Hepatocyte (in vitro differentiated cells): ENCODE measurements at regions not wholly inside any gene's neighbourhood (a gene's known extent, or its start where the extent isn't known, plus 50 kb on each side); places are given as distances from the start of the nearest gene placed in this dataset.

Experiments used
- DNase-seq: peaks from one replicate; pipeline ENCODE4 v3.0.0-alpha.2; 2016; ENCODE audit warnings: low spot score
- H2AFZ ChIP-seq: fragments of 200-600 bp; sonication (generic); 2 replicates; pipeline ENCODE4 v1.6.0; 2016; ENCODE audit warnings: antibody characterized with exemption, mild to moderate bottlenecking
- H3K27ac ChIP-seq: fragments of 200-600 bp; sonication (generic); 2 replicates; pipeline ENCODE4 v1.5.1; 2016; ENCODE audit warnings: mild to moderate bottlenecking
- H3K27me3 ChIP-seq: fragments of 200-600 bp; sonication (generic); 2 replicates; pipeline ENCODE4 v1.6.1; 2016
- H3K36me3 ChIP-seq: fragments of 200-600 bp; sonication (generic); replicated peaks from 2 replicates; pipeline ENCODE4 v1.5.1; 2016; ENCODE audit warnings: low read depth; ENCODE audit not compliant: insufficient read depth
- H3K4me1 ChIP-seq: fragments of 200-600 bp; sonication (generic); 2 replicates; pipeline ENCODE4 v1.5.1; 2016; ENCODE audit warnings: mild to moderate bottlenecking, moderate library complexity; ENCODE audit not compliant: insufficient read depth
- H3K4me2 ChIP-seq: fragments of 200-600 bp; sonication (generic); 2 replicates; pipeline ENCODE4 v1.6.0; 2016
- H3K4me3 ChIP-seq: fragments of 200-600 bp; sonication (generic); 2 replicates; pipeline ENCODE4 v1.5.1; 2016; ENCODE audit warnings: mild to moderate bottlenecking
- H3K79me2 ChIP-seq: fragments of 200-600 bp; sonication (generic); 2 replicates; pipeline ENCODE4 v1.6.0; 2017; ENCODE audit warnings: mild to moderate bottlenecking
- H3K9me2 ChIP-seq: fragments of 200-600 bp; sonication (generic); replicated peaks from 2 replicates; pipeline ENCODE4 v1.6.0; 2017; ENCODE audit warnings: mild to moderate bottlenecking; ENCODE audit not compliant: insufficient read depth
- H3K9me3 ChIP-seq: fragments of 200-600 bp; sonication (generic); 2 replicates; pipeline ENCODE4 v1.5.1; 2016; ENCODE audit warnings: low read depth, mild to moderate bottlenecking
- H4K20me1 ChIP-seq: fragments of 200-600 bp; sonication (generic); 2 replicates; pipeline ENCODE4 v1.6.0; 2016; ENCODE audit warnings: mild to moderate bottlenecking; ENCODE audit not compliant: insufficient read depth, poor library complexity, severe bottlenecking
- EZH2 ChIP-seq: fragments of 200-600 bp; sonication (generic); IDR thresholded peaks from 2 replicates; pipeline ENCODE4 v1.6.1; 2016; ENCODE audit warnings: antibody characterized with exemption, mild to moderate bottlenecking, borderline replicate concordance
- EZH2phosphoT487 ChIP-seq: fragments of 200-600 bp; sonication (generic); IDR thresholded peaks from one replicate; pipeline ENCODE4 v1.6.1; 2018; ENCODE audit warnings: antibody characterized with exemption, mild to moderate bottlenecking, low read depth, moderate library complexity; ENCODE audit not compliant: unreplicated experiment, severe bottlenecking
- WGBS: methylation state at CpG from one replicate; pipeline ENCODE4 v1.1.6; 2016; ENCODE audit warnings: low lambda C conversion rate; ENCODE audit errors: missing lambda C conversion rate; 5-methylcytosine and 5-hydroxymethylcytosine counted together
- TF ChIP-seq, protein P1 (sequence below): fragments of 200-600 bp; sonication (generic); IDR thresholded peaks from 2 replicates; pipeline ENCODE4 v1.5.1; 2016; ENCODE audit warnings: antibody characterized with exemption, mild to moderate bottlenecking; ENCODE audit not compliant: poor library complexity

DNA sequence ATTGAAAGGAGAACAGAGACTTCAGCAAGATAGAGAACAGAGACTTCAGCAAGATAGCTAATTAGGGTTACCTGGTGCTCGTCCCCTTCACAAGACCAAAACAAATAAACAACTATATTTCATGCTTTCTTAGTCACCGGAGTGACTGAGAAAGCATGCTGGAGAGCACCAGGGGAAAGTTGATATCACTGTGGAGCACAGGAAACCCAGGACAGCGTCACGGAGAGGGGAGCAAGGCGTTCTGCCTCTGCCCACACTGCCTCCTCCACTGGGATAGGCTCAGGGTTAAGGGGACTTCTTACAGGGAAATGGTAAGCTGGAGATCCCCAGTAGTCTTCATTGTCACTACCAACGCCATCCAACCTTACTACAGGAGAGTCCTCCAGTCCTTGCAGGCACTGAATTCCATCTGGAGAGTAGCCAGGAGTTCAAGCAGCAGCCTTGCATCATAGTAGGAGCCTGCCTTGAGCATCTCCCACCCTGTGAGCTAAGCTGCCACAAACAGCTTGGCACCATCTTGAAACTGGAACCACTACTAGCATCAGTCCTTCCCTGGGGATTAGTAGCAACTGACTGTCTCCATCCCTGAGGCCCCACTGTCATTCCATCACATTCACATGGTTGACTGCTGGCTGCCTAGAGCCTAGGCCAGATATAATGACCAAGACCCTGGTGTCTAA is 239.4 kb downstream of the PLPP3 start:
- Histone ChIP-seq H3K27me3 (no peaks in the 10 kb centered on the region), H2AFZ (no peak overlapping the region), H3K36me3 (no peaks in the 10 kb centered on the region), H4K20me1 (no peaks in the 10 kb centered on the region), H3K9me2 (no peaks in the 10 kb centered on the region), H3K4me3 (no peak overlapping the region), H3K27ac (no peak overlapping the region), H3K79me2 (no peaks in the 10 kb centered on the region), H3K9me3 (no peaks in the 10 kb centered on the region), H3K4me1 (no peaks in the 10 kb centered on the region), H3K4me2 (no peak overlapping the region)
- WGBS = 80% methylated on average over 6 of the region's 6 CpGs
- no peak for DNase-seq
- TF ChIP-seq EZH2phosphoT487 (no peak), EZH2 (no peak)

DNA sequence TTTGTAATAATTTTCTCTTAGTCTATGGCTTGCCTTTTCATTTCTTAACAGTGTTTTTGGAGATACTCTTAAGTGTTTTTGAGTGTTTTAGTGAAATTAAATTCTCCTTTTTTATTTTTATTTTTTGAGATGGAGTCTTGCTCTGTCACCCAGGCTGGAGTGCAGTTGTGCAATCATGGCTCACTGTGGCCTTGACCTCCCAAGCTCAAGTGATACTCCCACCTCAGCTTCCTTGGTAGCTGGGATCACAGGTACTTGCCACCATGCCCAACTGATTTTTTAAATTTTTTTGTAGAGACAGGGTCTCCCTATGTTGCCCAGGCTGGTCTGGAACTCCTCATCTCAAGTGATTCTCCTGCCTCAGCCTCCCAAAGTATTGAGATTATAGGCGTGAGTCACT is 240.3 kb downstream of the PLPP3 start:
- H2AFZ ChIP-seq = no peak overlapping the region
- no peaks in the 10 kb centered on the region for H3K79me2 ChIP-seq
- no peaks in the 10 kb centered on the region for H3K9me3 ChIP-seq
- no peak overlapping the region for H3K27ac ChIP-seq
- H3K36me3 ChIP-seq = no peaks in the 10 kb centered on the region
- 96% methylated on average over 1 of the region's 1 CpG for WGBS
- no peaks in the 10 kb centered on the region for H3K9me2 ChIP-seq
- TF ChIP-seq, protein P1, sequence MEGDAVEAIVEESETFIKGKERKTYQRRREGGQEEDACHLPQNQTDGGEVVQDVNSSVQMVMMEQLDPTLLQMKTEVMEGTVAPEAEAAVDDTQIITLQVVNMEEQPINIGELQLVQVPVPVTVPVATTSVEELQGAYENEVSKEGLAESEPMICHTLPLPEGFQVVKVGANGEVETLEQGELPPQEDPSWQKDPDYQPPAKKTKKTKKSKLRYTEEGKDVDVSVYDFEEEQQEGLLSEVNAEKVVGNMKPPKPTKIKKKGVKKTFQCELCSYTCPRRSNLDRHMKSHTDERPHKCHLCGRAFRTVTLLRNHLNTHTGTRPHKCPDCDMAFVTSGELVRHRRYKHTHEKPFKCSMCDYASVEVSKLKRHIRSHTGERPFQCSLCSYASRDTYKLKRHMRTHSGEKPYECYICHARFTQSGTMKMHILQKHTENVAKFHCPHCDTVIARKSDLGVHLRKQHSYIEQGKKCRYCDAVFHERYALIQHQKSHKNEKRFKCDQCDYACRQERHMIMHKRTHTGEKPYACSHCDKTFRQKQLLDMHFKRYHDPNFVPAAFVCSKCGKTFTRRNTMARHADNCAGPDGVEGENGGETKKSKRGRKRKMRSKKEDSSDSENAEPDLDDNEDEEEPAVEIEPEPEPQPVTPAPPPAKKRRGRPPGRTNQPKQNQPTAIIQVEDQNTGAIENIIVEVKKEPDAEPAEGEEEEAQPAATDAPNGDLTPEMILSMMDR = no peak
- TF ChIP-seq EZH2phosphoT487 (no peak), EZH2 (no peak)
- H3K4me1 ChIP-seq = no peaks in the 10 kb centered on the region
- no peak overlapping the region for H3K4me2 ChIP-seq
- H4K20me1 ChIP-seq = no peaks in the 10 kb centered on the region
- no peak overlapping the region for H3K4me3 ChIP-seq
- no peaks in the 10 kb centered on the region for H3K27me3 ChIP-seq
- DNase-seq = no peak

DNA sequence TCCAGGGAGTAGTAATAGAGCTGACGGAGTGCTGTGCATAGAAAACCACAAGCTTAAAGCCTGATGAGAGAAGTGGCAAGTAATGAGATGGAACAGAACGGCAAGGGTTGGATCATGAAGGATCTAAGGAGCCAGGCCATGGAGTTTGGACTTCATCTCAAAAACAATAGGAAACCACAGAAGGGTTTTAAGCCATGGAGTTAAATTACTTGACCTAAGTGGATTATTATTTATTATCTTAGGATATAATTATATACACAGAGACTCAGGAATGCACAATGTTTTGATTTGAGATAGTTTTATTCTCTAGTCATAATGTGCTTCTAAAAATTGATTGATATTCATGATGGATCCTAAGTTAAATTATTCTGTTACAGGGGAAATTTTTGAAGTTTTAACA is 242.4 kb downstream of the PLPP3 start:
- Histone ChIP-seq H4K20me1 (no peaks in the 10 kb centered on the region), H2AFZ (no peak overlapping the region), H3K4me2 (no peak overlapping the region), H3K27ac (no peak overlapping the region), H3K36me3 (no peaks in the 10 kb centered on the region), H3K79me2 (no peaks in the 10 kb centered on the region), H3K9me2 (no peaks in the 10 kb centered on the region), H3K4me1 (peaks cover 6% of the 10 kb centered on the region), H3K27me3 (no peaks in the 10 kb centered on the region), H3K4me3 (no peak overlapping the region), H3K9me3 (no peaks in the 10 kb centered on the region)
- TF ChIP-seq, protein P1 = no peak
- TF ChIP-seq EZH2phosphoT487 = no peak
- TF ChIP-seq EZH2 = no peak
- WGBS = 89% methylated on average over 2 of the region's 2 CpGs
- DNase-seq = no peak

DNA sequence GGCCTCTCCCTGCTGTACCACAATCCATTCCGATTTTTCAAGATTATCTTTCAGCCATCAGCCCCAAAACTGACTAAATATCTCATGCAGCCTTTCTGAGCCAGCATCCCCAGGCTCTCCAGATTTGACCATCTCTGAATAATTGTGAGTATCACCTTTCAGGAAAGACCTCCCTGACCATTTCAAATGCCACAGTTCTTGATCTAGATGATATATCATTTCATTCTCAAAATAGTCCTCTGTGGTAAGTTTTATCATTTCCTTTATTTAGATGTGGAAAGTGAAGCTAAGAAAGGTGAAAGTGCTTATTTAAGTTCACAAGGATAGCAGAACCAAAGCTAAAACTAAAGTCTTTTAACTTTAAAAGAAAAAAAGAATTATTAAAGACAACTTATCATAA is 244.0 kb downstream of the PLPP3 start:
- TF ChIP-seq, protein P1 = no peak
- TF ChIP-seq EZH2 (no peak), EZH2phosphoT487 (no peak)
- Histone ChIP-seq H3K79me2 (no peaks in the 10 kb centered on the region), H4K20me1 (no peaks in the 10 kb centered on the region), H3K27me3 (no peaks in the 10 kb centered on the region), H3K4me3 (no peak overlapping the region), H3K36me3 (no peaks in the 10 kb centered on the region), H2AFZ (no peak overlapping the region), H3K4me2 (no peak overlapping the region), H3K4me1 (peaks cover 22% of the 10 kb centered on the region), H3K9me2 (no peaks in the 10 kb centered on the region), H3K9me3 (no peaks in the 10 kb centered on the region), H3K27ac (no peak overlapping the region)
- DNase-seq = no peak
- 81% methylated on average over 1 of the region's 1 CpG for WGBS
